HepG2 (cell line): ENCODE measurements at regions not wholly inside any gene's neighbourhood (a gene's known extent, or its start where the extent isn't known, plus 50 kb on each side); places are given as distances from the start of the nearest gene placed in this dataset.

Source experiments
- ASH2L ChIP-seq: fragments of 300-600, 200-600 bp; sonication (generic); IDR thresholded peaks from 2 replicates; pipeline ENCODE4 v1.7.0; 2017; ENCODE audit warnings: low read depth, mild to moderate bottlenecking, moderate library complexity, mixed read lengths, low read length; ENCODE audit not compliant: insufficient read length
- CEBPB ChIP-seq: IDR thresholded peaks from 2 replicates; pipeline ENCODE4 v1.6.1; 2011; ENCODE audit warnings: low read depth, low read length, improper control_type of control experiment, borderline replicate concordance
- CEBPG ChIP-seq: IDR thresholded peaks from 2 replicates; pipeline ENCODE4 v1.6.1; 2016
- FOSL2 ChIP-seq: sonication (generic); formaldehyde crosslinking; IDR thresholded peaks from 2 replicates; pipeline ENCODE4 v1.4.0; 2020; ENCODE audit warnings: missing genetic modification reagents
- FOXA3 ChIP-seq: IDR thresholded peaks from 2 replicates; pipeline ENCODE4 v1.6.1; 2016; ENCODE audit warnings: missing genetic modification reagents, missing compliant biosample characterization
- FOXP4 ChIP-seq: sonication (generic); formaldehyde crosslinking; IDR thresholded peaks from 2 replicates; pipeline ENCODE4 v1.4.0; 2020; ENCODE audit warnings: missing genetic modification reagents
- GFI1 ChIP-seq: sonication (generic); formaldehyde crosslinking; IDR thresholded peaks from 2 replicates; pipeline ENCODE4 v1.5.0; 2020; ENCODE audit warnings: missing genetic modification reagents, mild to moderate bottlenecking, borderline replicate concordance
- HMG20A ChIP-seq: IDR thresholded peaks from 2 replicates; pipeline ENCODE4 v1.6.1; 2016; ENCODE audit warnings: borderline replicate concordance
- IKZF5 ChIP-seq: IDR thresholded peaks from 2 replicates; pipeline ENCODE4 v1.6.1; 2018; ENCODE audit warnings: missing genetic modification reagents, mild to moderate bottlenecking, missing compliant biosample characterization
- MAFF ChIP-seq: IDR thresholded peaks from 2 replicates; pipeline ENCODE4 v1.6.1; 2011; ENCODE audit warnings: low read depth, low read length, improper control_type of control experiment
- MXI1 ChIP-seq: IDR thresholded peaks from 3 replicates; pipeline ENCODE4 v1.6.1; 2012; ENCODE audit warnings: low read depth, low read length, inconsistent platforms, borderline replicate concordance
- MZF1 ChIP-seq: sonication (generic); formaldehyde crosslinking; IDR thresholded peaks from 2 replicates; pipeline ENCODE4 v1.8.1; 2023; ENCODE audit warnings: mild to moderate bottlenecking, missing genetic modification reagents, borderline replicate concordance
- NFIC ChIP-seq: IDR thresholded peaks from 2 replicates; pipeline ENCODE4 v1.6.1; 2012; ENCODE audit warnings: mild to moderate bottlenecking, low read length, inconsistent platforms
- NR2C2 ChIP-seq: sonication (generic); formaldehyde crosslinking; IDR thresholded peaks from 2 replicates; pipeline ENCODE4 v1.4.0; 2020; ENCODE audit warnings: missing genetic modification reagents, mild to moderate bottlenecking, moderate library complexity, borderline replicate concordance
- SALL1 ChIP-seq: sonication (generic); formaldehyde crosslinking; IDR thresholded peaks from 2 replicates; pipeline ENCODE4 v1.8.0; 2022; ENCODE audit warnings: mild to moderate bottlenecking, missing genetic modification reagents
- SAP130 ChIP-seq: IDR thresholded peaks from 2 replicates; pipeline ENCODE4 v1.6.1; 2016; ENCODE audit warnings: low read depth
- SNAI1 ChIP-seq: sonication (generic); formaldehyde crosslinking; IDR thresholded peaks from 2 replicates; pipeline ENCODE4 v1.5.0; 2020; ENCODE audit warnings: mild to moderate bottlenecking, missing genetic modification reagents, borderline replicate concordance
- TCF7 ChIP-seq: sonication (generic); IDR thresholded peaks from 2 replicates; pipeline ENCODE4 v1.6.1; 2016; ENCODE audit warnings: antibody characterized with exemption, low read depth
- TEF ChIP-seq: sonication (generic); formaldehyde crosslinking; IDR thresholded peaks from 2 replicates; pipeline ENCODE4 v1.5.0; 2020; ENCODE audit warnings: missing genetic modification reagents
- ZFP36L2 ChIP-seq: sonication (generic); formaldehyde crosslinking; IDR thresholded peaks from 2 replicates; pipeline ENCODE4 v1.4.0; 2020; ENCODE audit warnings: missing genetic modification reagents
- ZGPAT ChIP-seq: IDR thresholded peaks from 2 replicates; pipeline ENCODE4 v1.6.1; 2016; ENCODE audit warnings: mild to moderate bottlenecking
- ZNF614 ChIP-seq: IDR thresholded peaks from 2 replicates; pipeline ENCODE4 v1.6.1; 2018; ENCODE audit warnings: missing biosample characterization, missing genetic modification reagents, inconsistent platforms, borderline replicate concordance
- ZNF644 ChIP-seq: IDR thresholded peaks from 2 replicates; pipeline ENCODE4 v1.6.1; 2016; ENCODE audit warnings: low read depth
- ZNF710 ChIP-seq: sonication (generic); formaldehyde crosslinking; IDR thresholded peaks from 2 replicates; pipeline ENCODE4 v1.5.0; 2020; ENCODE audit warnings: mild to moderate bottlenecking, missing genetic modification reagents, borderline replicate concordance

- TF ChIP-seq MAFF (no peak), SAP130 (CRISPR knock-in tag) (peak; percentile 43), IKZF5 (peak; percentile 19; the same call in 1 of the 2 replicates), TCF7 (peak; percentile 23; the same call in 1 of the 2 replicates), SALL1 (CRISPR knock-in tag) (peak; percentile 49; the same call in 1 of the 2 replicates), NR2C2 (CRISPR knock-in tag) (0 out of 2 replicates have a peak, but pooled peaks have one; percentile 28), CEBPG (CRISPR knock-in tag) (peak; percentile 45; the same call in 1 of the 2 replicates), SNAI1 (CRISPR knock-in tag) (no peak), TEF (CRISPR knock-in tag) (peak; percentile 90; the same call in 1 of the 2 replicates), MZF1 (CRISPR knock-in tag) (no peak), ZNF644 (peak; percentile 65; the same call in 1 of the 2 replicates), FOXP4 (CRISPR knock-in tag) (peak; percentile 68), ASH2L (peak; percentile 29), GFI1 (CRISPR knock-in tag) (0 out of 2 replicates have a peak, but pooled peaks have one; percentile 29), ZNF614 (CRISPR knock-in tag) (0 out of 2 replicates have a peak, but pooled peaks have one; percentile 21), FOXA3 (peak; percentile 61), ZGPAT (CRISPR knock-in tag) (peak; percentile 51), HMG20A (CRISPR knock-in tag) (peak; percentile 17; the same call in 1 of the 2 replicates), ZFP36L2 (CRISPR knock-in tag) (no peak), ZNF710 (CRISPR knock-in tag) (0 out of 2 replicates have a peak, but pooled peaks have one; percentile 25), FOSL2 (CRISPR knock-in tag) (peak; percentile 61), MXI1 (0 out of 3 replicates have a peak, but pooled peaks have one; percentile 39), NFIC (peak; percentile 39; the same call in 1 of the 2 replicates), CEBPB (peak; percentile 65)
Measured at GRCh38 chr21:39071623-39072214, 111.5 kb downstream of the PSMG1 start (continued).
